GM23338 (cell line): ENCODE measurements at regions not wholly inside any gene's neighbourhood (a gene's known extent, or its start where the extent isn't known, plus 50 kb on each side); places are given as distances from the start of the nearest gene placed in this dataset.

Experiments
- ATAC-seq: fragments of 200-7000 bp; cut with Tn5 transposase; 3 replicates; pipeline ENCODE4 v1.9.1; 2020
- DNase-seq: peaks from one replicate; pipeline ENCODE4 v3.0.0-alpha.2; 2015; ENCODE audit warnings: low spot score
- H2AFZ ChIP-seq: fragments of 200-600 bp; sonication (generic); 2 replicates; pipeline ENCODE4 v1.8.0; 2016; ENCODE audit warnings: antibody characterized with exemption, mild to moderate bottlenecking, moderate library complexity
- H3F3A ChIP-seq: fragments of 200-600 bp; sonication (generic); replicated peaks from 2 replicates; pipeline ENCODE4 v1.8.0; 2017; ENCODE audit warnings: antibody characterized with exemption, mixed run types, low read depth
- H3K27ac ChIP-seq: fragments of 200-600 bp; sonication (generic); 2 replicates; pipeline ENCODE4 v1.6.1; 2016; ENCODE audit warnings: low read depth
- H3K27me3 ChIP-seq: fragments of 200-600 bp; sonication (generic); 2 replicates; pipeline ENCODE4 v1.8.0; 2016; ENCODE audit warnings: mild to moderate bottlenecking, mixed run types, moderate library complexity; ENCODE audit not compliant: insufficient read depth
- H3K36me3 ChIP-seq: fragments of 200-600 bp; sonication (generic); 2 replicates; pipeline ENCODE4 v1.8.0; 2016; ENCODE audit warnings: mild to moderate bottlenecking; ENCODE audit not compliant: insufficient read depth
- H3K4me1 ChIP-seq: fragments of 200-600 bp; sonication (generic); 2 replicates; pipeline ENCODE4 v1.8.0; 2016; ENCODE audit warnings: mild to moderate bottlenecking, moderate library complexity; ENCODE audit not compliant: insufficient read depth
- H3K4me2 ChIP-seq: fragments of 200-600 bp; sonication (generic); 2 replicates; pipeline ENCODE4 v1.7.1; 2017; ENCODE audit warnings: mixed run types
- H3K4me3 ChIP-seq: fragments of 200-600 bp; sonication (generic); 2 replicates; pipeline ENCODE4 v1.6.1; 2016; ENCODE audit warnings: mixed run types
- H3K79me2 ChIP-seq: fragments of 200-600 bp; sonication (generic); replicated peaks from 2 replicates; pipeline ENCODE4 v1.8.0; 2017; ENCODE audit warnings: mild to moderate bottlenecking; ENCODE audit not compliant: insufficient read depth
- H3K9me2 ChIP-seq: fragments of 200-600 bp; sonication (generic); 2 replicates; pipeline ENCODE4 v1.8.0; 2017; ENCODE audit not compliant: insufficient read depth
- H4K20me1 ChIP-seq: fragments of 200-600 bp; sonication (generic); replicated peaks from 2 replicates; pipeline ENCODE4 v1.8.0; 2017; ENCODE audit warnings: mild to moderate bottlenecking; ENCODE audit not compliant: insufficient read depth
- H3K27ac Mint-ChIP-seq: 2 replicates; pipeline ENCODE4 v1.8.0; 2020; ENCODE audit warnings: inconsistent platforms, mild to moderate bottlenecking, moderate library complexity, mixed read lengths
- H3K27me3 Mint-ChIP-seq: 3 replicates; pipeline ENCODE4 v1.8.0; 2022; ENCODE audit warnings: low read depth, mild to moderate bottlenecking, moderate library complexity, mixed read lengths, inconsistent platforms; ENCODE audit not compliant: insufficient read depth, poor library complexity
- H3K36me3 Mint-ChIP-seq: 3 replicates; pipeline ENCODE4 v1.8.0; 2021; ENCODE audit warnings: low read depth, mild to moderate bottlenecking, inconsistent platforms, moderate library complexity, mixed read lengths
- H3K4me1 Mint-ChIP-seq: 3 replicates; pipeline ENCODE4 v1.8.0; 2020; ENCODE audit warnings: mild to moderate bottlenecking, inconsistent platforms, mixed read lengths
- H3K4me3 Mint-ChIP-seq: 3 replicates; pipeline ENCODE4 v1.8.0; 2021; ENCODE audit warnings: moderate library complexity, mild to moderate bottlenecking, inconsistent platforms, mixed read lengths
- H3K9me3 Mint-ChIP-seq: 3 replicates; pipeline ENCODE4 v1.8.0; 2020; ENCODE audit warnings: moderate library complexity, mild to moderate bottlenecking, inconsistent platforms, mixed read lengths
- CREB1 ChIP-seq: fragments of 250-450 bp; sonication (Bioruptor Pico); IDR thresholded peaks from 2 replicates; pipeline ENCODE4 v1.5.0; 2020; ENCODE audit warnings: low read depth, mild to moderate bottlenecking, moderate library complexity
- EZH2 ChIP-seq: fragments of 200-600 bp; sonication (generic); IDR thresholded peaks from one replicate; pipeline ENCODE4 v1.8.0; 2017; ENCODE audit warnings: antibody characterized with exemption, mild to moderate bottlenecking, low read depth; ENCODE audit not compliant: unreplicated experiment
- EZH2phosphoT487 ChIP-seq: fragments of 200-600 bp; sonication (generic); IDR thresholded peaks from one replicate; pipeline ENCODE4 v1.8.1; 2018; ENCODE audit warnings: antibody characterized with exemption; ENCODE audit not compliant: unreplicated experiment
- JUNB ChIP-seq: IDR thresholded peaks from one replicate; pipeline ENCODE4 v1.6.1; 2016; ENCODE audit warnings: antibody characterized with exemption; ENCODE audit not compliant: unreplicated experiment
- NANOG ChIP-seq: IDR thresholded peaks from 2 replicates; pipeline ENCODE4 v1.6.1; 2016; ENCODE audit warnings: antibody characterized with exemption, borderline replicate concordance
- POLR2AphosphoS5 ChIP-seq: IDR thresholded peaks from 2 replicates; pipeline ENCODE4 v1.6.1; 2016; ENCODE audit warnings: antibody characterized with exemption, low read depth
- REST ChIP-seq: IDR thresholded peaks from one replicate; pipeline ENCODE4 v1.6.1; 2018; ENCODE audit warnings: antibody characterized with exemption; ENCODE audit not compliant: unreplicated experiment
- STAT1 ChIP-seq: IDR thresholded peaks from one replicate; pipeline ENCODE4 v1.6.1; 2016; ENCODE audit warnings: antibody characterized with exemption; ENCODE audit not compliant: unreplicated experiment
- ZNF114 ChIP-seq: fragments of 250-450 bp; sonication (Bioruptor Pico); IDR thresholded peaks from 2 replicates; pipeline ENCODE4 v1.5.0; 2020; ENCODE audit warnings: mild to moderate bottlenecking, moderate library complexity
- ZNF331 ChIP-seq: fragments of 250-450 bp; sonication (Bioruptor Pico); IDR thresholded peaks from 2 replicates; pipeline ENCODE4 v1.5.0; 2020; ENCODE audit warnings: low read depth, mild to moderate bottlenecking, moderate library complexity
- ZNF462 ChIP-seq: fragments of 250-450 bp; sonication (Bioruptor Pico); IDR thresholded peaks from 2 replicates; pipeline ENCODE4 v1.5.0; 2020; ENCODE audit warnings: mild to moderate bottlenecking, moderate library complexity
- TF ChIP-seq, protein P1 (sequence below), 2 experiments: fragments of 200-600 bp in 1 of 2; sonication (generic) in 1 of 2; conservative IDR thresholded peaks; 2 replicates each; pipeline versions ENCODE4 v1.5.1 to v1.6.1; 2016 to 2017; ENCODE audit warnings: antibody characterized with exemption in 2 of 2, low read depth in 2 of 2, mild to moderate bottlenecking in 2 of 2, moderate library complexity in 1 of 2
- TF ChIP-seq, protein P2 (sequence below): IDR thresholded peaks from 2 replicates; pipeline ENCODE4 v1.6.1; 2016; ENCODE audit warnings: antibody characterized with exemption

GRCh38 chr5:36373527-36374086 is 71.9 kb upstream of the RANBP3L start:
- no peak overlapping the region for H3K4me3 ChIP-seq
- no peaks in the 10 kb centered on the region for H3K4me1 ChIP-seq
- Mint-ChIP-seq H3K27me3 (no peaks in the 10 kb centered on the region), H3K4me3 (no peak overlapping the region), H3K27ac (no peak overlapping the region), H3K36me3 (no peaks in the 10 kb centered on the region), H3K4me1 (no peaks in the 10 kb centered on the region), H3K9me3 (no peaks in the 10 kb centered on the region)
- H3F3A ChIP-seq, result no peaks in the 10 kb centered on the region
- DNase-seq (no peak), ATAC-seq (no peak)
- H3K27ac ChIP-seq, result no peak overlapping the region
- no peak overlapping the region for H3K4me2 ChIP-seq
- no peaks in the 10 kb centered on the region for H3K36me3 ChIP-seq
- no peak overlapping the region for H2AFZ ChIP-seq
- no peaks in the 10 kb centered on the region for H4K20me1 ChIP-seq
- TF ChIP-seq REST (no peak), STAT1 (no peak), ZNF462 (CRISPR knock-in tag) (no peak), EZH2phosphoT487 (no peak), EZH2 (no peak), CREB1 (CRISPR knock-in tag) (no peak), POLR2AphosphoS5 (no peak), JUNB (no peak), ZNF114 (CRISPR knock-in tag) (no peak), ZNF331 (no peak), NANOG (no peak)
- TF ChIP-seq, protein P1, sequence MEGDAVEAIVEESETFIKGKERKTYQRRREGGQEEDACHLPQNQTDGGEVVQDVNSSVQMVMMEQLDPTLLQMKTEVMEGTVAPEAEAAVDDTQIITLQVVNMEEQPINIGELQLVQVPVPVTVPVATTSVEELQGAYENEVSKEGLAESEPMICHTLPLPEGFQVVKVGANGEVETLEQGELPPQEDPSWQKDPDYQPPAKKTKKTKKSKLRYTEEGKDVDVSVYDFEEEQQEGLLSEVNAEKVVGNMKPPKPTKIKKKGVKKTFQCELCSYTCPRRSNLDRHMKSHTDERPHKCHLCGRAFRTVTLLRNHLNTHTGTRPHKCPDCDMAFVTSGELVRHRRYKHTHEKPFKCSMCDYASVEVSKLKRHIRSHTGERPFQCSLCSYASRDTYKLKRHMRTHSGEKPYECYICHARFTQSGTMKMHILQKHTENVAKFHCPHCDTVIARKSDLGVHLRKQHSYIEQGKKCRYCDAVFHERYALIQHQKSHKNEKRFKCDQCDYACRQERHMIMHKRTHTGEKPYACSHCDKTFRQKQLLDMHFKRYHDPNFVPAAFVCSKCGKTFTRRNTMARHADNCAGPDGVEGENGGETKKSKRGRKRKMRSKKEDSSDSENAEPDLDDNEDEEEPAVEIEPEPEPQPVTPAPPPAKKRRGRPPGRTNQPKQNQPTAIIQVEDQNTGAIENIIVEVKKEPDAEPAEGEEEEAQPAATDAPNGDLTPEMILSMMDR (conservative IDR thresholded peaks at IDR 0.05; ENCODE audit: low read depth in 2 of 2), result no peak
- TF ChIP-seq, protein P2, sequence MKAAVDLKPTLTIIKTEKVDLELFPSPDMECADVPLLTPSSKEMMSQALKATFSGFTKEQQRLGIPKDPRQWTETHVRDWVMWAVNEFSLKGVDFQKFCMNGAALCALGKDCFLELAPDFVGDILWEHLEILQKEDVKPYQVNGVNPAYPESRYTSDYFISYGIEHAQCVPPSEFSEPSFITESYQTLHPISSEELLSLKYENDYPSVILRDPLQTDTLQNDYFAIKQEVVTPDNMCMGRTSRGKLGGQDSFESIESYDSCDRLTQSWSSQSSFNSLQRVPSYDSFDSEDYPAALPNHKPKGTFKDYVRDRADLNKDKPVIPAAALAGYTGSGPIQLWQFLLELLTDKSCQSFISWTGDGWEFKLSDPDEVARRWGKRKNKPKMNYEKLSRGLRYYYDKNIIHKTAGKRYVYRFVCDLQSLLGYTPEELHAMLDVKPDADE, result no peak
- 0 out of 2 replicates have a peak, but pooled peaks cover 2% of the 10 kb centered on the region for H3K9me2 ChIP-seq
- H3K27me3 ChIP-seq, result no peaks in the 10 kb centered on the region
- no peaks in the 10 kb centered on the region for H3K79me2 ChIP-seq
